H1 (cell line): ENCODE measurements at regions not wholly inside any gene's neighbourhood (a gene's known extent, or its start where the extent isn't known, plus 50 kb on each side); places are given as distances from the start of the nearest gene placed in this dataset.

Experiments
- CTCF ChIA-PET: fragments of 300-600 bp; sonication (Branson Sonifier 250); formaldehyde crosslinking; loops from one replicate; lab custom pipeline; 2021; ENCODE audit not compliant: partially characterized antibody; lab: Charles Lee
- POLR2A ChIA-PET: fragments of 300-600 bp; sonication (Branson Sonifier 250); formaldehyde crosslinking; loops from one replicate; lab custom pipeline; 2021; ENCODE audit warnings: inconsistent platforms; ENCODE audit not compliant: partially characterized antibody; lab: Charles Lee
- DNase-seq, 2 experiments: peaks; one replicate each; pipeline versions ENCODE4 v3.0.0 to v3.0.0-alpha.2; 2010 to 2022; ENCODE audit warnings: low spot score in 2 of 2, low read depth in 1 of 2, mixed read lengths in 1 of 2
- FAIRE-seq: peaks from 2 replicates; lab custom pipeline; 2011; peaks lifted over from hg19 to GRCh38; lab: Jason Lieb, UNC
- H2AFZ ChIP-seq: 2 replicates; pipeline ENCODE4 v1.8.1; 2012; ENCODE audit warnings: low read length, inconsistent platforms
- H2AK5ac ChIP-seq: 2 replicates; pipeline ENCODE4 v1.6.1; 2013; ENCODE audit warnings: low read depth, low read length
- H2BK120ac ChIP-seq: replicated peaks from 2 replicates; pipeline ENCODE3; 2013; ENCODE audit warnings: low read depth, low read length, inconsistent platforms
- H2BK12ac ChIP-seq: 2 replicates; pipeline ENCODE4 v1.6.1; 2013; ENCODE audit warnings: low read depth, low read length
- H2BK15ac ChIP-seq: 2 replicates; pipeline ENCODE4 v1.6.1; 2013; ENCODE audit warnings: low read length
- H2BK20ac ChIP-seq: 2 replicates; pipeline ENCODE4 v1.6.1; 2013; ENCODE audit warnings: low read length
- H2BK5ac ChIP-seq: 2 replicates; pipeline ENCODE4 v1.6.1; 2013; ENCODE audit warnings: low read depth, low read length
- H3K14ac ChIP-seq: 2 replicates; pipeline ENCODE4 v1.6.1; 2013; ENCODE audit warnings: inconsistent platforms; ENCODE audit not compliant: insufficient read length
- H3K18ac ChIP-seq: 2 replicates; pipeline ENCODE4 v1.6.1; 2013; ENCODE audit warnings: low read length; ENCODE audit errors: extremely low read depth
- H3K23ac ChIP-seq: 2 replicates; pipeline ENCODE4 v1.6.1; 2013; ENCODE audit warnings: inconsistent platforms; ENCODE audit not compliant: insufficient read length
- H3K23me2 ChIP-seq: 2 replicates; pipeline ENCODE4 v1.6.1; 2013; ENCODE audit warnings: low read depth, low read length
- H3K27ac ChIP-seq: 2 replicates; pipeline ENCODE4 v1.6.1; 2011; ENCODE audit warnings: low read depth, low read length, inconsistent platforms
- H3K27me3 ChIP-seq, 4 experiments: replicated peaks in 1 of 4; 1 replicate in 1 of 4; 2 replicates in 3 of 4; pipeline versions ENCODE4 v1.6.1 to v1.8.1; 2011 to 2013; ENCODE audit warnings: low read length in 3 of 4, mild to moderate bottlenecking in 3 of 4, inconsistent platforms in 2 of 4, mixed read lengths in 2 of 4, moderate library complexity in 1 of 4; ENCODE audit not compliant: control insufficient read depth in 3 of 4, insufficient read depth in 3 of 4; ENCODE audit errors: extremely low read depth in 1 of 4
- H3K36me3 ChIP-seq, 4 experiments: 2 replicates each; pipeline versions ENCODE4 v1.6.1 to v1.8.1; 2011 to 2013; ENCODE audit warnings: mild to moderate bottlenecking in 4 of 4, low read length in 3 of 4, moderate library complexity in 2 of 4, control low read depth in 1 of 4, inconsistent platforms in 1 of 4; ENCODE audit not compliant: insufficient read depth in 4 of 4, control insufficient read depth in 2 of 4
- H3K4ac ChIP-seq: replicated peaks from 2 replicates; pipeline ENCODE3; 2013; ENCODE audit warnings: low read length, low read depth, mixed read lengths, inconsistent platforms; ENCODE audit not compliant: insufficient read length
- H3K4me1 ChIP-seq, 4 experiments: replicated peaks in 1 of 4; 1 replicate in 1 of 4; 2 replicates in 3 of 4; pipeline versions ENCODE4 v1.6.1 to v1.8.1; 2011 to 2013; ENCODE audit warnings: low read length in 3 of 4, inconsistent platforms in 2 of 4, mixed read lengths in 1 of 4; ENCODE audit not compliant: insufficient read depth in 4 of 4, control insufficient read depth in 3 of 4
- H3K4me2 ChIP-seq, 2 experiments: 2 replicates each; pipeline versions ENCODE4 v1.6.1 to v1.8.1; 2011 to 2013; ENCODE audit warnings: low read depth in 2 of 2, low read length in 2 of 2, control low read depth in 1 of 2, inconsistent platforms in 1 of 2, mild to moderate bottlenecking in 1 of 2; ENCODE audit not compliant: insufficient read depth in 1 of 2
- H3K4me3 ChIP-seq, 4 experiments: fragments of 200-600, 300-600 bp in 1 of 4; sonication (generic), shearing (Covaris generic), sonication (Bioruptor Twin) in 1 of 4; 2 replicates each; pipeline versions ENCODE4 v1.5.1 to v1.8.1; 2011 to 2016; ENCODE audit warnings: low read length in 4 of 4, low read depth in 3 of 4, control low read depth in 2 of 4, inconsistent platforms in 2 of 4, mild to moderate bottlenecking in 2 of 4, mixed read lengths in 1 of 4, moderate library complexity in 1 of 4; ENCODE audit not compliant: insufficient read depth in 2 of 4; ENCODE audit errors: extremely low read depth in 1 of 4
- H3K56ac ChIP-seq: replicated peaks from 2 replicates; pipeline ENCODE3; 2013; ENCODE audit warnings: low read depth, mild to moderate bottlenecking, mixed read lengths, low read length, inconsistent platforms; ENCODE audit not compliant: insufficient read length
- H3K79me1 ChIP-seq: 2 replicates; pipeline ENCODE4 v1.6.1; 2013; ENCODE audit warnings: low read depth, low read length, control low read depth
- H3K79me2 ChIP-seq, 2 experiments: 2 replicates each; pipeline versions ENCODE4 v1.6.1 to v1.8.1; 2012 to 2013; ENCODE audit warnings: low read length in 2 of 2, mild to moderate bottlenecking in 2 of 2, inconsistent platforms in 1 of 2; ENCODE audit not compliant: insufficient read depth in 2 of 2, control insufficient read depth in 1 of 2
- H3K9ac ChIP-seq, 4 experiments: replicated peaks in 1 of 4; 1 replicate in 1 of 4; 2 replicates in 3 of 4; pipeline versions ENCODE4 v1.6.1 to v1.8.1; 2011 to 2013; ENCODE audit warnings: low read depth in 3 of 4, low read length in 3 of 4, control low read depth in 2 of 4, mild to moderate bottlenecking in 2 of 4, moderate library complexity in 2 of 4, inconsistent platforms in 1 of 4; ENCODE audit errors: extremely low read depth in 1 of 4
- H3K9me3 ChIP-seq, 2 experiments: 2 replicates each; pipeline versions ENCODE4 v1.6.1 to v1.8.1; 2012 to 2013; ENCODE audit warnings: mild to moderate bottlenecking in 2 of 2, moderate library complexity in 2 of 2, control low read depth in 1 of 2, inconsistent platforms in 1 of 2, low read depth in 1 of 2, low read length in 1 of 2, mixed read lengths in 1 of 2; ENCODE audit not compliant: insufficient read depth in 2 of 2
- H4K20me1 ChIP-seq, 2 experiments: replicated peaks in 1 of 2; 2 replicates each; pipeline versions ENCODE3 to v1.8.1; 2011 to 2013; ENCODE audit warnings: inconsistent platforms in 2 of 2, low read length in 2 of 2, mild to moderate bottlenecking in 1 of 2; ENCODE audit not compliant: insufficient read depth in 2 of 2, control insufficient read depth in 1 of 2
- H4K5ac ChIP-seq: 2 replicates; pipeline ENCODE4 v1.6.1; 2013; ENCODE audit warnings: low read length, low read depth, mixed read lengths, inconsistent platforms; ENCODE audit not compliant: insufficient read length
- H4K8ac ChIP-seq: 2 replicates; pipeline ENCODE4 v1.8.0; 2013; ENCODE audit warnings: mild to moderate bottlenecking, moderate library complexity, low read length, inconsistent platforms; ENCODE audit not compliant: insufficient read depth; ENCODE audit errors: extremely low read depth
- H4K91ac ChIP-seq: replicated peaks from 2 replicates; pipeline ENCODE3; 2013; ENCODE audit warnings: low read length, mixed read lengths, inconsistent platforms; ENCODE audit not compliant: insufficient read length
- CREB1 ChIP-seq: IDR thresholded peaks from 2 replicates; pipeline ENCODE4 v1.6.1; 2012; ENCODE audit warnings: inconsistent platforms
- KDM1A ChIP-seq: fragments of 200-600, 300-600 bp; sonication (generic); IDR thresholded peaks from 2 replicates; pipeline ENCODE4 v1.7.1; 2016; ENCODE audit warnings: mild to moderate bottlenecking, low read length, borderline replicate concordance
- POU5F1 ChIP-seq: IDR thresholded peaks from 2 replicates; pipeline ENCODE4 v1.6.1; 2011; ENCODE audit warnings: low read depth, mild to moderate bottlenecking, low read length, moderate library complexity
- SIN3A ChIP-seq, 2 experiments: IDR thresholded peaks in 1 of 2; conservative IDR thresholded peaks in 1 of 2; 2 replicates each; pipeline ENCODE4 v1.6.1; 2011 to 2012; ENCODE audit warnings: low read length in 2 of 2, improper control_type of control experiment in 1 of 2, low read depth in 1 of 2, mild to moderate bottlenecking in 1 of 2
- SP1 ChIP-seq: IDR thresholded peaks from 2 replicates; pipeline ENCODE4 v1.6.1; 2011; ENCODE audit warnings: low read depth, low read length
- SP2 ChIP-seq: IDR thresholded peaks from 2 replicates; pipeline ENCODE4 v1.6.1; 2012; ENCODE audit warnings: mild to moderate bottlenecking, low read length, inconsistent platforms
- SRF ChIP-seq: IDR thresholded peaks from 2 replicates; pipeline ENCODE4 v1.6.1; 2011; ENCODE audit warnings: mild to moderate bottlenecking, low read depth, low read length, moderate library complexity
- WGBS, 2 experiments: shearing (Covaris generic) in 1 of 2; methylation state at CpG; one replicate each; pipeline versions ENCODE4 v1.1.6 to v1.1.7; 2013 to 2015; ENCODE audit warnings: low lambda C conversion rate in 2 of 2, mixed read lengths in 2 of 2, inconsistent platforms in 1 of 2, low coverage in 1 of 2, missing lambda C conversion rate in 1 of 2; ENCODE audit not compliant: insufficient replicate concordance in 2 of 2, insufficient coverage in 1 of 2, insufficient read length in 1 of 2; ENCODE audit errors: extremely low coverage in 1 of 2, missing lambda C conversion rate in 1 of 2; 5-methylcytosine and 5-hydroxymethylcytosine counted together
- TF ChIP-seq, protein P1 (sequence below): IDR thresholded peaks from 2 replicates; pipeline ENCODE4 v1.6.1; 2011; ENCODE audit warnings: low read depth, mild to moderate bottlenecking, low read length; ENCODE audit not compliant: insufficient read depth
- TF ChIP-seq, protein P2 (sequence below), 3 experiments: IDR thresholded peaks; 1 replicate in 2 of 3; 2 replicates in 1 of 3; pipeline versions ENCODE4 v1.5.1 to v1.6.1; 2011; ENCODE audit warnings: low read length in 3 of 3, mild to moderate bottlenecking in 3 of 3, inconsistent platforms in 2 of 3, low read depth in 1 of 3, moderate library complexity in 1 of 3; ENCODE audit not compliant: insufficient read depth in 1 of 3; ENCODE audit errors: control extremely low read depth in 1 of 3
- TF ChIP-seq, protein P3 (sequence below): IDR thresholded peaks from 2 replicates; pipeline ENCODE4 v1.6.1; 2012; ENCODE audit warnings: low read length, inconsistent platforms

DNA sequence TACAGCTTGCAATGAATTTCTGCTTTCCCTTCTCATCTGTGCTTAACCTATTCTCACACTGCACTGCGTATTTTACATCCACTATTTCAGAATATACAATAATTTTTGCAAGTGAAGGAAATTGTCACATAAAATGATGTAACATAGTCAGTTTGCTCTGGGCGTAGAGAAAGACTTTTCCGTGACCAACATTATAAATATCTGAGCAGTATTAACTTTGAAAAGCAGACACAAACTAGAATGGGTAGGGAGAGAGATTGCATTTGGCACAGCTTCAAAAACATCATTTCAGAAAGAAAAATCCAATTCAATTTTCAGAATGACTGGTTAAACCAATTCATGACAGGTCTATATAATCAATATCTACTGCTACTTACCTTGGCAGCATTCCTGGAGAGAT is 352.5 kb upstream of the MIR17HG start:
- CTCF ChIA-PET, result interaction anchor here (0.6 kb wide), 1 partner anchor 250 kb away, joined by 3 read pairs; no protein-coding TSS in a partner anchor

More for the DNA sequence above, 352.5 kb upstream of the MIR17HG start:
- 86% methylated on average over 3 of the region's 3 CpGs; no CpG with 5 or more reads in 1 of the 2 experiments for WGBS, 2 experiments
- no peaks in the 10 kb centered on the region for H3K9me3 ChIP-seq
- H4K5ac ChIP-seq, result no peak overlapping the region
- H3K4me3 ChIP-seq, result no peak overlapping the region
- no peak overlapping the region for H2BK20ac ChIP-seq
- H2BK15ac ChIP-seq, result no peak overlapping the region
- POLR2A ChIA-PET, result no interaction called here
- no peak overlapping the region for H2AK5ac ChIP-seq
- H3K14ac ChIP-seq, result no peak overlapping the region
- FAIRE-seq, result no peak
- no peak overlapping the region for H3K9ac ChIP-seq
- no peaks in the 10 kb centered on the region for H4K20me1 ChIP-seq
- H3K79me2 ChIP-seq, result no peaks in the 10 kb centered on the region
- H2AFZ ChIP-seq, result no peak overlapping the region
- DNase-seq, result no peak
- TF ChIP-seq, protein P1, sequence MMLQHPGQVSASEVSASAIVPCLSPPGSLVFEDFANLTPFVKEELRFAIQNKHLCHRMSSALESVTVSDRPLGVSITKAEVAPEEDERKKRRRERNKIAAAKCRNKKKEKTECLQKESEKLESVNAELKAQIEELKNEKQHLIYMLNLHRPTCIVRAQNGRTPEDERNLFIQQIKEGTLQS, result no peak
- TF ChIP-seq SRF (no peak), POU5F1 (no peak), SP1 (no peak), CREB1 (no peak), SP2 (no peak), SIN3A (conservative IDR thresholded peaks at IDR 0.05 in 1 of 2, IDR thresholded peaks at IDR 0.05 in 1 of 2; ENCODE audit: low read depth in 1 of 2, low read length in 2 of 2) (no peak), KDM1A (no peak)
- TF ChIP-seq, protein P2, sequence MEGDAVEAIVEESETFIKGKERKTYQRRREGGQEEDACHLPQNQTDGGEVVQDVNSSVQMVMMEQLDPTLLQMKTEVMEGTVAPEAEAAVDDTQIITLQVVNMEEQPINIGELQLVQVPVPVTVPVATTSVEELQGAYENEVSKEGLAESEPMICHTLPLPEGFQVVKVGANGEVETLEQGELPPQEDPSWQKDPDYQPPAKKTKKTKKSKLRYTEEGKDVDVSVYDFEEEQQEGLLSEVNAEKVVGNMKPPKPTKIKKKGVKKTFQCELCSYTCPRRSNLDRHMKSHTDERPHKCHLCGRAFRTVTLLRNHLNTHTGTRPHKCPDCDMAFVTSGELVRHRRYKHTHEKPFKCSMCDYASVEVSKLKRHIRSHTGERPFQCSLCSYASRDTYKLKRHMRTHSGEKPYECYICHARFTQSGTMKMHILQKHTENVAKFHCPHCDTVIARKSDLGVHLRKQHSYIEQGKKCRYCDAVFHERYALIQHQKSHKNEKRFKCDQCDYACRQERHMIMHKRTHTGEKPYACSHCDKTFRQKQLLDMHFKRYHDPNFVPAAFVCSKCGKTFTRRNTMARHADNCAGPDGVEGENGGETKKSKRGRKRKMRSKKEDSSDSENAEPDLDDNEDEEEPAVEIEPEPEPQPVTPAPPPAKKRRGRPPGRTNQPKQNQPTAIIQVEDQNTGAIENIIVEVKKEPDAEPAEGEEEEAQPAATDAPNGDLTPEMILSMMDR (IDR thresholded peaks at IDR 0.05; ENCODE audit: control extremely low read depth in 1 of 3, insufficient read depth in 1 of 3, low read depth in 1 of 3, low read length in 3 of 3), result no peak
- TF ChIP-seq, protein P3, sequence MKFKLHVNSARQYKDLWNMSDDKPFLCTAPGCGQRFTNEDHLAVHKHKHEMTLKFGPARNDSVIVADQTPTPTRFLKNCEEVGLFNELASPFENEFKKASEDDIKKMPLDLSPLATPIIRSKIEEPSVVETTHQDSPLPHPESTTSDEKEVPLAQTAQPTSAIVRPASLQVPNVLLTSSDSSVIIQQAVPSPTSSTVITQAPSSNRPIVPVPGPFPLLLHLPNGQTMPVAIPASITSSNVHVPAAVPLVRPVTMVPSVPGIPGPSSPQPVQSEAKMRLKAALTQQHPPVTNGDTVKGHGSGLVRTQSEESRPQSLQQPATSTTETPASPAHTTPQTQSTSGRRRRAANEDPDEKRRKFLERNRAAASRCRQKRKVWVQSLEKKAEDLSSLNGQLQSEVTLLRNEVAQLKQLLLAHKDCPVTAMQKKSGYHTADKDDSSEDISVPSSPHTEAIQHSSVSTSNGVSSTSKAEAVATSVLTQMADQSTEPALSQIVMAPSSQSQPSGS, result no peak
- H2BK12ac ChIP-seq, result no peak overlapping the region
- H3K23me2 ChIP-seq, result no peaks in the 10 kb centered on the region
- no peaks in the 10 kb centered on the region for H3K36me3 ChIP-seq
- H3K27me3 ChIP-seq, result no peaks in the 10 kb centered on the region
- H3K18ac ChIP-seq, result no peak overlapping the region
- no peak overlapping the region for H3K23ac ChIP-seq
- H4K91ac ChIP-seq, result no peak overlapping the region
- no peak overlapping the region for H2BK5ac ChIP-seq
- H3K4me1 ChIP-seq, result no peaks in the 10 kb centered on the region
- H4K8ac ChIP-seq, result no peak overlapping the region
- no peak overlapping the region for H3K56ac ChIP-seq
- H2BK120ac ChIP-seq, result no peak overlapping the region
- no peak overlapping the region for H3K4ac ChIP-seq
- no peak overlapping the region for H3K27ac ChIP-seq
- no peak overlapping the region for H3K4me2 ChIP-seq
- H3K79me1 ChIP-seq, result no peaks in the 10 kb centered on the region
